Activated T-helper 1 cell treated with anti-CD3 and anti-CD28 coated beads, Interleukin-12 subunit alpha, Interleukin-12 subunit beta, Interleukin-2, Interleukin-4 antibody, amounts not matched to agents 30 ng/mL and 10 ng/mL and 1 ng/mL, durations not matched to agents 14 hours and 24 hours and 36 hours (primary cell): ENCODE measurements at regions not wholly inside any gene's neighbourhood (a gene's known extent, or its start where the extent isn't known, plus 50 kb on each side); places are given as distances from the start of the nearest gene placed in this dataset.

Experiments
- DNase-seq: peaks from one replicate; pipeline ENCODE4 v3.0.0; 2021; ENCODE audit warnings: low spot score
- H3K27ac Mint-ChIP-seq: one replicate; pipeline ENCODE4 v1.8.0; 2021; ENCODE audit warnings: mild to moderate bottlenecking, mixed read lengths
- H3K27me3 Mint-ChIP-seq: one replicate; pipeline ENCODE4 v1.8.0; 2022; ENCODE audit warnings: mild to moderate bottlenecking, moderate library complexity, mixed read lengths; ENCODE audit not compliant: insufficient read depth
- H3K36me3 Mint-ChIP-seq: one replicate; pipeline ENCODE4 v1.8.0; 2021; ENCODE audit warnings: low read depth, mixed read lengths
- H3K4me1 Mint-ChIP-seq: one replicate; pipeline ENCODE4 v1.8.0; 2021; ENCODE audit warnings: low read depth, mixed read lengths
- H3K4me3 Mint-ChIP-seq: one replicate; pipeline ENCODE4 v1.8.0; 2021; ENCODE audit warnings: mild to moderate bottlenecking, moderate library complexity, mixed read lengths
- H3K9me3 Mint-ChIP-seq: one replicate; pipeline ENCODE4 v1.8.0; 2021; ENCODE audit warnings: mixed read lengths
- intact Hi-C: fragments of 100-400 bp; cut with micrococcal nuclease; formaldehyde crosslinking; loops from one replicate; pipeline ENCODE4 v1.15.1; 2024

GRCh38 chr6:165876588-165876987 is 213.5 kb upstream of the PDE10A start:
- Mint-ChIP-seq H3K4me1 (no peaks in the 10 kb centered on the region), H3K27ac (no peak overlapping the region), H3K4me3 (no peak overlapping the region), H3K27me3 (peaks cover 4% of the 10 kb centered on the region), H3K36me3 (no peaks in the 10 kb centered on the region), H3K9me3 (no peaks in the 10 kb centered on the region)
- intact Hi-C loops: no loop called here
- no peak for DNase-seq

GRCh38 chr6:165875946-165876345 is 212.9 kb upstream of the PDE10A start:
- H3K4me1 Mint-ChIP-seq: no peaks in the 10 kb centered on the region
- H3K9me3 Mint-ChIP-seq: no peaks in the 10 kb centered on the region
- no peak overlapping the region for H3K4me3 Mint-ChIP-seq
- H3K36me3 Mint-ChIP-seq: no peaks in the 10 kb centered on the region
- DNase-seq: no peak
- H3K27ac Mint-ChIP-seq: no peak overlapping the region
- peaks cover 4% of the 10 kb centered on the region for H3K27me3 Mint-ChIP-seq
- intact Hi-C loops: no loop called here

GRCh38 chr6:165873976-165874375 is 210.9 kb upstream of the PDE10A start:
- no peak overlapping the region for H3K4me3 Mint-ChIP-seq
- H3K27me3 Mint-ChIP-seq: peaks cover 4% of the 10 kb centered on the region
- no peak for DNase-seq
- no peak overlapping the region for H3K27ac Mint-ChIP-seq
- peaks cover 4% of the 10 kb centered on the region for H3K9me3 Mint-ChIP-seq
- H3K4me1 Mint-ChIP-seq: no peaks in the 10 kb centered on the region
- no peaks in the 10 kb centered on the region for H3K36me3 Mint-ChIP-seq
- intact Hi-C loops: no loop called here

GRCh38 chr6:165872811-165873210 is 209.8 kb upstream of the PDE10A start:
- H3K4me1 Mint-ChIP-seq: no peaks in the 10 kb centered on the region
- intact Hi-C loops: no loop called here
- no peak overlapping the region for H3K27ac Mint-ChIP-seq
- no peak overlapping the region for H3K4me3 Mint-ChIP-seq
- H3K27me3 Mint-ChIP-seq: no peaks in the 10 kb centered on the region
- no peak for DNase-seq
- no peaks in the 10 kb centered on the region for H3K36me3 Mint-ChIP-seq
- H3K9me3 Mint-ChIP-seq: peaks cover 4% of the 10 kb centered on the region

- no peak overlapping the region for H3K27ac Mint-ChIP-seq
- H3K27me3 Mint-ChIP-seq: no peaks in the 10 kb centered on the region
- H3K4me3 Mint-ChIP-seq: no peak overlapping the region
- intact Hi-C loops: no loop called here
- DNase-seq: no peak
- peaks cover 4% of the 10 kb centered on the region for H3K9me3 Mint-ChIP-seq
- no peaks in the 10 kb centered on the region for H3K36me3 Mint-ChIP-seq
- H3K4me1 Mint-ChIP-seq: no peaks in the 10 kb centered on the region
Measured at GRCh38 chr6:165872311-165872710, 209.3 kb upstream of the PDE10A start.

- no peak for DNase-seq
- peaks cover 4% of the 10 kb centered on the region for H3K9me3 Mint-ChIP-seq
- H3K36me3 Mint-ChIP-seq: no peaks in the 10 kb centered on the region
- no peaks in the 10 kb centered on the region for H3K27me3 Mint-ChIP-seq
- no peaks in the 10 kb centered on the region for H3K4me1 Mint-ChIP-seq
- intact Hi-C loops: no loop called here
- no peak overlapping the region for H3K27ac Mint-ChIP-seq
- H3K4me3 Mint-ChIP-seq: no peak overlapping the region
Measured at GRCh38 chr6:165871571-165871970, 208.5 kb upstream of the PDE10A start.

GRCh38 chr6:165869526-165869925 is 206.5 kb upstream of the PDE10A start:
- no peak overlapping the region for H3K27ac Mint-ChIP-seq
- H3K4me1 Mint-ChIP-seq: no peaks in the 10 kb centered on the region
- DNase-seq: no peak
- no peaks in the 10 kb centered on the region for H3K36me3 Mint-ChIP-seq
- H3K27me3 Mint-ChIP-seq: no peaks in the 10 kb centered on the region
- peaks cover 4% of the 10 kb centered on the region for H3K9me3 Mint-ChIP-seq
- no peak overlapping the region for H3K4me3 Mint-ChIP-seq
- intact Hi-C loops: no loop called here

GRCh38 chr6:165864925-165865324 is 201.9 kb upstream of the PDE10A start:
- no peak overlapping the region for H3K4me3 Mint-ChIP-seq
- H3K36me3 Mint-ChIP-seq: no peaks in the 10 kb centered on the region
- H3K27me3 Mint-ChIP-seq: no peaks in the 10 kb centered on the region
- DNase-seq: no peak
- intact Hi-C loops: no loop called here
- H3K27ac Mint-ChIP-seq: no peak overlapping the region
- H3K4me1 Mint-ChIP-seq: no peaks in the 10 kb centered on the region
- H3K9me3 Mint-ChIP-seq: peaks cover 4% of the 10 kb centered on the region

- Mint-ChIP-seq H3K9me3 (peaks cover under 1% of the 10 kb centered on the region), H3K27ac (no peak overlapping the region), H3K36me3 (no peaks in the 10 kb centered on the region), H3K4me1 (no peaks in the 10 kb centered on the region), H3K4me3 (no peak overlapping the region), H3K27me3 (no peaks in the 10 kb centered on the region)
- intact Hi-C loops: no loop called here
- no peak for DNase-seq
Measured at GRCh38 chr6:165864218-165864617, 201.2 kb upstream of the PDE10A start.

GRCh38 chr6:165863801-165864200 is 200.8 kb upstream of the PDE10A start:
- Mint-ChIP-seq H3K9me3 (no peaks in the 10 kb centered on the region), H3K36me3 (no peaks in the 10 kb centered on the region), H3K4me3 (no peak overlapping the region), H3K27me3 (no peaks in the 10 kb centered on the region), H3K27ac (no peak overlapping the region), H3K4me1 (no peaks in the 10 kb centered on the region)
- DNase-seq: no peak
- intact Hi-C loops: no loop called here

- no peaks in the 10 kb centered on the region for H3K36me3 Mint-ChIP-seq
- no peaks in the 10 kb centered on the region for H3K27me3 Mint-ChIP-seq
- no peak for DNase-seq
- no peaks in the 10 kb centered on the region for H3K9me3 Mint-ChIP-seq
- H3K4me3 Mint-ChIP-seq: no peak overlapping the region
- intact Hi-C loops: no loop called here
- no peak overlapping the region for H3K27ac Mint-ChIP-seq
- no peaks in the 10 kb centered on the region for H3K4me1 Mint-ChIP-seq
Measured at GRCh38 chr6:165862813-165863212, 199.8 kb upstream of the PDE10A start.

GRCh38 chr6:165861226-165861625 is 198.2 kb upstream of the PDE10A start:
- H3K27me3 Mint-ChIP-seq: peaks cover 3% of the 10 kb centered on the region
- no peak overlapping the region for H3K27ac Mint-ChIP-seq
- no peaks in the 10 kb centered on the region for H3K9me3 Mint-ChIP-seq
- H3K4me3 Mint-ChIP-seq: no peak overlapping the region
- intact Hi-C loops: no loop called here
- H3K36me3 Mint-ChIP-seq: no peaks in the 10 kb centered on the region
- no peak for DNase-seq
- H3K4me1 Mint-ChIP-seq: no peaks in the 10 kb centered on the region

GRCh38 chr6:165858586-165858985 is 195.5 kb upstream of the PDE10A start:
- Mint-ChIP-seq H3K36me3 (no peaks in the 10 kb centered on the region), H3K9me3 (no peaks in the 10 kb centered on the region), H3K27me3 (peaks cover 8% of the 10 kb centered on the region), H3K27ac (no peak overlapping the region), H3K4me1 (no peaks in the 10 kb centered on the region), H3K4me3 (no peak overlapping the region)
- no peak for DNase-seq
- intact Hi-C loops: no loop called here

GRCh38 chr6:165855856-165856255 is 192.8 kb upstream of the PDE10A start:
- Mint-ChIP-seq H3K27me3 (peaks cover 19% of the 10 kb centered on the region), H3K36me3 (no peaks in the 10 kb centered on the region), H3K9me3 (no peaks in the 10 kb centered on the region), H3K4me1 (no peaks in the 10 kb centered on the region), H3K27ac (no peak overlapping the region), H3K4me3 (no peak overlapping the region)
- DNase-seq: no peak
- intact Hi-C loops: no loop called here
